GM18868 (cell line): ENCODE measurements at regions not wholly inside any gene's neighbourhood (a gene's known extent, or its start where the extent isn't known, plus 50 kb on each side); places are given as distances from the start of the nearest gene placed in this dataset.

Experiments
- ATAC-seq: cut with Tn5 transposase; IDR thresholded peaks from one replicate; pipeline ENCODE4 v1.9.1; 2021; ENCODE audit warnings: mild to moderate bottlenecking, moderate library complexity; ENCODE audit not compliant: unreplicated experiment

DNA sequence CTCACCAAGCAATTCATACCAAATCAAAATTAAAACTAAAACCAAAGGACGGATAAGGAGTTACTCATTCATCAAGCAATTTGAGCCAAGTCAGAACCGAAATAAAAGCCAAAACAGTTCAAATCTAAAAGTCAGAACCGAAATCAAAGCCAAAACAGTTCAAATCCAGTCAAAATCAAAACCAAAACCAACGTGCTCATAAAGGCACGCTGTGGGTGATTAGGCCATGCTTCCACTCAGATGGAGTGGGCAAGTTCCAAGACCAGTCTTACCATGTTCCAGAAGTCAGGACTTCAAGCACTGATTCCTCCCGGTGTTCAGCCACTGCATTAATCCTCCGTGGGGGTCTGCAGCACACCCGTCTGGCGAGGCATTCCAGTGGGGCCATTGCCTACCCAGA is 409.3 kb downstream of the TGFB2 start:
- no peak for ATAC-seq

- no peak for ATAC-seq
Measured at GRCh38 chr1:218755128-218755527, 410.0 kb downstream of the TGFB2 start.

DNA sequence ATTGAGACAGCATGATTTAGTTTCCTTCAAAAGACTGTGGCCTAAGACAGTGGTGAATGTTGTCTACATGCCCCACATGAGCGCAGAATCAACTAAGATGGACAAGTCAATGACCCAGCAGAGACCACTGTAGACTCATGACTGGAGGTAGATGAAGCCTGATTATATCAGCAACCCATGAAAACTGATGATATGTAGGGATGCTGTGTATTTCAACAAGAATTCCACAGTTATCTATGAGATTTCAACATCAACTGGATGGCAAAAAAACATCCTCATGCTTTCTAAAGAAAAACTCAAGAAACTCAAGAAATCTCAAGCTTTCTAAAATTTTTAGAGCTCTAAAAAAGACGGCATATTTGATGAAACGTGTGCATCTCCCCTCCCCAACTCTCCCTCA is 413.9 kb upstream of the LYPLAL1 start:
- ATAC-seq = no peak

- ATAC-seq = no peak
Measured at GRCh38 chr1:218760601-218761570, 412.8 kb upstream of the LYPLAL1 start.

DNA sequence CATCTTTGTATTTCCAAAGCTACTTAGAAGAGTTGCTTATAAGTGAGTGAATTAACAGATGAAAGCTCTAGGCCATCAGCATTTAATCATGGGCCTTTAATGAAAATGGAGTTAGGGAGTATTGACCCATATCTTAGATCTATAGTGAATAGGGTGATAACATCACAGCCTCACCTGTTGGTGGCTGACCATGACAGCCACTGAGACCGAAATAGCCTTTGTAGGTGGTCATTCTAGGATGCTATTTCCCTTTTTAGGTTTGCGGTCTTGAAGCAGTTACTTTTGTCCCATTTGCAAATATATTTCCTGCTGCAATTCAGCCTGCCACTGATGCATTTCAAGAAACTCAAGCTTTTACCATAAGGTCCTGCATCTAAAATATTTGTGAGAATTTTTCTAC is 410.1 kb upstream of the LYPLAL1 start:
- no peak for ATAC-seq

GRCh38 chr1:218765753-218766152 is 407.9 kb upstream of the LYPLAL1 start:
- no peak for ATAC-seq

DNA sequence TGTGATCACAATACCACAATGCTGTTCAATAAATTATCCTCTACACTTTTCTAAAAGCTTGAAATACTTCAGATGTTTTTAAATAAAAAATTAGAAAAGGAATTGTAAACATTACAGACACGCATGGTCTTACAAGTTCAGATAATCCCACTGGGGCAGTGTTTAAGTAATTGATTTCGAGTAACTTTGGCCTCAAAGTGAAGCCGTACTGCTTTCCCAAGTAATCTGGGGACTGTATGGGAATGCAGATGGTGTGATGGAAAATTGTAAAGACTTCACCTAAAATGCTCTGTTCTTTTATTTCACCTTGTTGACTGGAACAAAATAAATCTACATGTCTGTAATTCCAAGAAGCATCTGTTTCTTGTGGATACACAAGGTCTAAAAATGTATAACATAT is 401.7 kb upstream of the LYPLAL1 start:
- no peak for ATAC-seq

DNA sequence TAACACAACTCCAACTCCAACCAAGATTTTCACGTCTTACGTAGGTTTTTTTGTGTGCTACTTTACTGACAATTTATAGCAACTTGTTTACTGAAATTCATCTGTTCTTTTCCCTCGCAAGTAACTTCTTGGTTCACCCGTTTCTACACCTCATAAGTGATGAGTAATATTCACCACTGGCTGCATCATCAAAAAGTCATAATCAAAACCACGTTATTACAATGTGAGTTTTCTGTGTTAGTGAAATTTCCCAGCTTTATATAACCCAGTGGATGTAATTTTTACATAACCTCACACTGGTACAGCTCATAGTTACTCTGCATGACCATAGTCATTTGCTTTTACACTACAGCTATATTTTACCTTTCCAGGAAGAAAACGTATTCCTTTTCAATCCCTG is 401.1 kb upstream of the LYPLAL1 start:
- ATAC-seq = no peak

DNA sequence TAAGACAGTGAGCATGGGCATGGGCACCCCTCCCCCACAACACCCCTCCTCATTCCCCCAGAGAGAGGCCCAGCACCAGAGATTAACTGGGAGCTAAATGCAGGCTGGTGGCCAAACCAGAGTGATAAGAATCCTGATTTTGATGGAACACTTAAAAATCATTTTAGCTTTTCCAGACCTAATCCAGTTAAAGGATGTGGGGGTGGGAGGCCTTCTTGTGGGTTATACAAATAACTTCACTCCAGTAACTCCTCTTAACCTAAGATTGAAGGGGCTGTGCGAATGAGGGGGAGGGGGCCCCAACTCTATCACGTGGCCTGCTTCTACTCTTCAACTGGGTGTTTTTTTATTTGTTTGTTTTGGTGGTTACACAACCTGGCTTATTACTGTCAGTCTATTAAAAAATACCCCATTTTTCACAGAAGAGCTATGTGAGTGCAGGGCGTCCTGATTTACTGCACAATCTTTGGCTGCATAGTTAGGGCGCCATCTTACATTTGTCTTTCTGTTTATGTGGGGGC is 398.1 kb upstream of the LYPLAL1 start:
- no peak for ATAC-seq

DNA sequence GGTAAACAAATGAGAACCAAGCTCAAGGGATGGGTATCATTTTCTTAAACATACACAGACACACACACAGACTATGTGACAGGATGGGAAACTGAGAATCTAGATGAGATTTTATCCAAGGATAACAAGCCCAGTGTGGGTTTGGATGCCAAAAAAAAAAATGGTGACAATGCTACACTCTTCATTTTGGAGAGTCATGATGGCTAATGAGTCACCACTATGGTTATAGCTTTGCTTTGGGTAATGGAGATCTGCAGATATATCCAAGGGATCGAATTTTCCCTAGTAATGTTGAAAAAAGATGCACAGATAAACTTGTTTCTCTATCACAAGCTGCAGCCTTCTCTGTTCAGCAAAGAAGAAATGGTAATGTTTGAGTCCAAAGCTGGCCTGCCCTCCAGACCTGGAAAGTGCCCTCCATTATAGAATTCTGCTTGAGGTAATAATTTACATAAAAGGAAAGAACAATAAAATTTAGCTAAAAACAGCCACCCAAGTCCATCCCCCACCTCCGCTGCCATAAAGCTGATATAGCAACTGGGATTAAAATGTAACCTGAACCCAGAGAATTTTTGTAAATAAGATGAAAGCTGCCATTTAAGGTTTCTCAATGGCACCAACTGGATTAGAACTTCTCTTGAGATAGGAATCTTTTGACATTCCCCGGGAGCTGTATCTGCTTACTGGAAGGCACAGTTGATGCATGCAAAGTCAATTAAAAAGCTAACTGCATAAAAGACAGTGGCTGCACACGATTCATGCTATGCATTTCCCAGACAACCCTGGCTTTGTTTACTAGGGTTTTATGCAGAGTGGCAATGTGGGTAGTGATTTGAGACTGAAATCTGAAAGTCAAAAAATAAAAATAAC is 395.2 kb upstream of the LYPLAL1 start:
- ATAC-seq = no peak

DNA sequence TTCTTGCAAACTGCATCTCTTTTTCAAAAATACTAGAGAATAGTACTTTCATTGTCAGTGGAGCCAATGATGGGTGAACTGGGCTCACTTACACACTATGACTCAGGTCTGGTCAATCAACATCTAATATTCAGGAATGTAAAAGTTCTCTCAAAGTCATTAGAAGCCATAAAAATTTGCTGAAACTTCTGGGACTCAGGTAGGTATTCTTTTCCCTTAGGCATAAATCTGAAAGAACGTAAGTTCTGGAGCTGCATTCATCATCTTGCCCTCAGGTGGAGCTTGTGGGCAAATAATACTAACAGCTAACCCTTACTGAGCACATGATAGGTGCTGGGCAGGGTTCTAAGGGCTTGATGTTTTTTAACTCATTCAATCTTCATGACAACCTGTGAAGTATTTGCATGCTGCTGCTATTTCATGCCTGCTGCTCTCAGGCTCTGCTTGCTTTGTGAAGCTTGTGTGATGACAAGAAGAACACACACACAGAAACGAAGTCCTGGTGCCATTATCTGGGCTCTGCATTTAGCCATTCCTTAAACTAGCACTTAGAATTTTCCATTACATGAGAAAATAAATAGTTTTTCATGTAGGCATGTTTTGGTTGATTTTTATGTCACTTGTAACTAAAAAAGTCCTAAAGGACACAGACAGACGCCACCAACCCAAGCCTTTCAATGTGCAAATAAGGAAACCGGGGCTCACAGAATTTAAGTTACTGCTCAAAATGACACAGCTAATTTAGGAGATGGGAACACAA is 394.2 kb upstream of the LYPLAL1 start:
- no peak for ATAC-seq

- ATAC-seq = no peak
Measured at GRCh38 chr1:218783131-218783530, 390.5 kb upstream of the LYPLAL1 start.

DNA sequence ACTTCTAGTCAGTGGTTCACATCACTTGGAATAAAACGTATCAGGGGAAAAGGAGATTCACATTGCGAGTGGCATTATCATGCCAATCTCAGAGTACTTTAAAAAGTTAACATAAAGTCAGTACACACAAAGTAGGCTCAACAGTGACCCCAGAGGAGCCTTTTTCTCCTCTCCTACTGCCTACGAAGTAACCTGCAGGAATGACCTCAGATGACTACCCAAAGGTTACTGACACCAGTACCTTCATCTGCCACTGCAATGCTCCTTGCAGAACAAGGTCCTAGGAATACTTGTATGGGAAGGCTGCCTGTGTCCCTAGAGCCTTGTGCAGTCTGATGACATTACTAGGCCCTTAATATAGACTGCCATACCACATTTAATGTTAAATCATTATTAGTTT is 389.8 kb upstream of the LYPLAL1 start:
- ATAC-seq = no peak

GRCh38 chr1:218785928-218786327 is 387.8 kb upstream of the LYPLAL1 start:
- no peak for ATAC-seq

DNA sequence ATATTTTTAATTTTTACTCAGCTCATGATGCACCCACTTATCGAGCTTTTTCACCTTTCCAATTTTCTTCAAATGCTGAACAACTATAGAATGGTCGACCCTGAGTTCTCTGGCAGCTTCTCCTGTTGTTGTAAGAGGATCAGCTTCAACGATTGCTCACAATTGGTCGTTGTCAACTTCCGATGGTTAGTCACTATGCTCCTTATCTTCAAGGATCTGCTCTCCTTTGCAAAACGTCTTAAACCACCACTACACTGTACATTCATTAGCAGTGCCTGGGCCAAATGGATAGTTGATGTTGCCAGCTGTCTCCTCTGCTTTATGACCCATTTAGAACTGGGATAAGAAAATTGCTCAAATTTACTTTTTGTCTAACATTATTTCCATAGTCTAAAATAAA is 385.9 kb upstream of the LYPLAL1 start:
- ATAC-seq = no peak

- ATAC-seq = no peak
Measured at GRCh38 chr1:218796773-218797172, 376.9 kb upstream of the LYPLAL1 start.

- ATAC-seq = no peak
Measured at GRCh38 chr1:218802799-218803198, 370.9 kb upstream of the LYPLAL1 start.

DNA sequence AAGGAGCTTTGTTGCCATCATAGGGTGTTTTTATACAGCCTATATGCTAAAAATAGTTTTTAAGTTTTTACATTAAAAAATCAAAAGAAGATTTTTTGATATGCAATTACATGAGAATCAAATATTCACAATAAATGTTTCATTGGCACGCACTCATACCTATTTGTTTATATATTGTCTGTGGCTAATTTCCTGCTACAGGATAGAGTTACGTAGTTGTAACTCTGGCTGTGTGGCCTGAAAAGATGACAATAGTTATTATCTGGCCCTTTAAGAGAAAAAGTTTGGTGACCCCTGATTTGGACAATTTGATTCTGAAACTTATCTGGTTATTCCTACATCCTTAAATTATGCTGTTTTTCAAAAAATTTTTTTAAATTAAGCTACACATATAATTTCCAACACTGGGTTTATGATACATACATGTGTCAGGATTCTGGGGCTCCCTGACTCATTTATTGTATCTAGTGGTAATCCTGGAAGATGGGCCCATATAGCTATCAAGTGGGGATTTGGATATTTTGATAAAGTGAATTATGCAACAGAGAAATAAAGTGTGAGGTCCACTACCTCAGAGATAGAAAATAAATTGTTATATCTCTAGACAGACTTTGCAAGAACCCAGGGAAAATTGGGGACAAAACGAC is 370.2 kb upstream of the LYPLAL1 start:
- no peak for ATAC-seq

- no peak for ATAC-seq
Measured at GRCh38 chr1:218804014-218804785, 369.5 kb upstream of the LYPLAL1 start.

- no peak for ATAC-seq
Measured at GRCh38 chr1:218809061-218809460, 364.6 kb upstream of the LYPLAL1 start.
